Ovary (tissue), 3 donors: ENCODE measurements at regions not wholly inside any gene's neighbourhood (a gene's known extent, or its start where the extent isn't known, plus 50 kb on each side); places are given as distances from the start of the nearest gene placed in this dataset.
"Not testable (repeated sequence)": the region's sequence is repeated elsewhere in the genome, so short reads cannot be mapped to it uniquely, and the experiment has no call there.

ENCODE experiments used
- EP300 ChIP-seq: sonication (generic); formaldehyde crosslinking; IDR thresholded peaks from one replicate; pipeline ENCODE4 v1.6.1; 2017; ENCODE audit warnings: antibody characterized with exemption
- POLR2A ChIP-seq: fragments of 450-650 bp; IDR thresholded peaks from one replicate; pipeline ENCODE4 v1.6.1; 2017; ENCODE audit warnings: antibody characterized with exemption, mild to moderate bottlenecking, moderate library complexity
- TF ChIP-seq, protein P1 (sequence below), 3 donors: fragments of 450-650 bp in 2 of 3; fragments of 200-600 bp in 1 of 3; IDR thresholded peaks; one replicate each; pipeline versions ENCODE4 v1.5.1 to v1.8.0; 2016 to 2022; ENCODE audit warnings: antibody characterized with exemption in 3 of 3, mild to moderate bottlenecking in 1 of 3
- donor health status: DM: no; HTN: no; CAD: no.

DNA sequence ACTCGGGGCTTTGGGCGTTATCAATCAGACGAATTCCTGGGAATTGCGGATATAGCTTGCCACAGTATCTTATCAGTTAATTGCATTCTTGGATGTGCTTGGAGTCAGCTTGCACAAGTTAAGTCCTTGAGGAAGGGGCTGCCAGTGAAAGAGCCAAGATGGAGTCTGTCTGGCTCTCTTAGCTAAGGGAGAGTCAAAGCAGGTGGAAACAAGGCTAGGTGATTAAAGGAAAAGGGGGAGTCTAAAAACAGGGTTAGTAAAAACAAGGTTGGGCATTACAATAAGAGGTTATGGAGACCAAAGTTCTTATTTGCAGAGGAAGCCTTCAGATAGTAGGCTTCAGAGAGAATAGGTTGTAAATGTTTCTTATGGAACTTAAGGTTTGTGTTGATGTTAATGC, 149.2 kb downstream of the RRAGB start:
- TF ChIP-seq EP300, POLR2A: not testable (repeated sequence)
- TF ChIP-seq, protein P1, sequence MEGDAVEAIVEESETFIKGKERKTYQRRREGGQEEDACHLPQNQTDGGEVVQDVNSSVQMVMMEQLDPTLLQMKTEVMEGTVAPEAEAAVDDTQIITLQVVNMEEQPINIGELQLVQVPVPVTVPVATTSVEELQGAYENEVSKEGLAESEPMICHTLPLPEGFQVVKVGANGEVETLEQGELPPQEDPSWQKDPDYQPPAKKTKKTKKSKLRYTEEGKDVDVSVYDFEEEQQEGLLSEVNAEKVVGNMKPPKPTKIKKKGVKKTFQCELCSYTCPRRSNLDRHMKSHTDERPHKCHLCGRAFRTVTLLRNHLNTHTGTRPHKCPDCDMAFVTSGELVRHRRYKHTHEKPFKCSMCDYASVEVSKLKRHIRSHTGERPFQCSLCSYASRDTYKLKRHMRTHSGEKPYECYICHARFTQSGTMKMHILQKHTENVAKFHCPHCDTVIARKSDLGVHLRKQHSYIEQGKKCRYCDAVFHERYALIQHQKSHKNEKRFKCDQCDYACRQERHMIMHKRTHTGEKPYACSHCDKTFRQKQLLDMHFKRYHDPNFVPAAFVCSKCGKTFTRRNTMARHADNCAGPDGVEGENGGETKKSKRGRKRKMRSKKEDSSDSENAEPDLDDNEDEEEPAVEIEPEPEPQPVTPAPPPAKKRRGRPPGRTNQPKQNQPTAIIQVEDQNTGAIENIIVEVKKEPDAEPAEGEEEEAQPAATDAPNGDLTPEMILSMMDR (IDR thresholded peaks at IDR 0.05): not testable (repeated sequence)
